GM21360 (cell line): ENCODE measurements at regions not wholly inside any gene's neighbourhood (a gene's known extent, or its start where the extent isn't known, plus 50 kb on each side); places are given as distances from the start of the nearest gene placed in this dataset.
"Not testable (repeated sequence)": the region's sequence is repeated elsewhere in the genome, so short reads cannot be mapped to it uniquely, and the experiment has no call there.

Experiments used
- ATAC-seq: cut with Tn5 transposase; IDR thresholded peaks from one replicate; pipeline ENCODE4 v1.9.1; 2021; ENCODE audit warnings: mild to moderate bottlenecking, moderate library complexity; ENCODE audit not compliant: unreplicated experiment

GRCh38 chr14:54010981-54011380, 54.4 kb upstream of the BMP4 start:
- no peak for ATAC-seq

GRCh38 chr14:54023027-54023426, 66.4 kb upstream of the BMP4 start:
- ATAC-seq, result no peak

GRCh38 chr14:54025661-54026060, 69.0 kb upstream of the BMP4 start:
- no peak for ATAC-seq

- ATAC-seq, result no peak
Measured at GRCh38 chr14:54026671-54027070, 70.0 kb upstream of the BMP4 start.

- ATAC-seq, result not testable (repeated sequence)
Measured at GRCh38 chr14:54030996-54031395, 74.4 kb upstream of the BMP4 start.

GRCh38 chr14:54033285-54033684, 76.7 kb upstream of the BMP4 start:
- not testable (repeated sequence) for ATAC-seq

- no peak for ATAC-seq
Measured at GRCh38 chr14:54038724-54039123, 82.1 kb upstream of the BMP4 start.

GRCh38 chr14:54039311-54039710, 82.7 kb upstream of the BMP4 start:
- no peak for ATAC-seq

GRCh38 chr14:54040846-54041245, 84.2 kb upstream of the BMP4 start:
- ATAC-seq, result no peak

GRCh38 chr14:54046250-54046649, 89.6 kb upstream of the BMP4 start:
- no peak for ATAC-seq

GRCh38 chr14:54047645-54048308, 91.2 kb upstream of the BMP4 start:
- ATAC-seq, result no peak

- no peak for ATAC-seq
Measured at GRCh38 chr14:54048311-54048710, 91.7 kb upstream of the BMP4 start.

GRCh38 chr14:54048736-54049135, 92.1 kb upstream of the BMP4 start:
- no peak for ATAC-seq

- no peak for ATAC-seq
Measured at GRCh38 chr14:54050759-54051158, 94.1 kb upstream of the BMP4 start.

- ATAC-seq, result no peak
Measured at GRCh38 chr14:54052696-54053385, 96.2 kb upstream of the BMP4 start.

- ATAC-seq, result no peak
Measured at GRCh38 chr14:54053386-54053745, 96.7 kb upstream of the BMP4 start.

- no peak for ATAC-seq
Measured at GRCh38 chr14:54058505-54058904, 101.9 kb upstream of the BMP4 start.

GRCh38 chr14:54083549-54084239, 127.1 kb upstream of the BMP4 start:
- no peak for ATAC-seq

- ATAC-seq, result no peak
Measured at GRCh38 chr14:54085232-54085761, 128.7 kb upstream of the BMP4 start.

- ATAC-seq, result no peak
Measured at GRCh38 chr14:54085841-54086240, 129.2 kb upstream of the BMP4 start.

- ATAC-seq, result no peak
Measured at GRCh38 chr14:54086767-54087166, 130.1 kb upstream of the BMP4 start.

- ATAC-seq, result no peak
Measured at GRCh38 chr14:54087376-54087775, 130.8 kb upstream of the BMP4 start.
